ENCODE measurements at regions not wholly inside any gene's neighbourhood (a gene's known extent, or its start where the extent isn't known, plus 50 kb on each side); places are given as distances from the start of the nearest gene placed in this dataset.

- no peaks in the 10 kb centered on the region for H3K27me3 ChIP-seq (ENCODE audit: insufficient read depth)
- DNase-seq (ENCODE audit: low spot score) = no peak
- Mint-ChIP-seq H3K27ac (no peak overlapping the region), H3K4me1 (peaks cover 22% of the 10 kb centered on the region), H3K27me3 (ENCODE audit: insufficient read depth, low read depth, poor library complexity) (peaks cover 5% of the 10 kb centered on the region), H3K9me3 (no peaks in the 10 kb centered on the region), H3K36me3 (ENCODE audit: low read depth) (no peaks in the 10 kb centered on the region), H3K4me3 (no peak overlapping the region)
- no peaks in the 10 kb centered on the region for H4K20me1 ChIP-seq (replicated peaks; ENCODE audit: insufficient read depth)
- H3K4me1 ChIP-seq (ENCODE audit: insufficient read depth) = peaks cover 19% of the 10 kb centered on the region
- peaks cover 5% of the 10 kb centered on the region; the same call in 1 of the 2 replicates for H3K79me2 ChIP-seq (replicated peaks; ENCODE audit: insufficient read depth)
- ATAC-seq = peak; percentile 45; the same call in 2 of the 3 replicates
- TF ChIP-seq CREB1 (CRISPR knock-in tag; IDR thresholded peaks at IDR 0.05; ENCODE audit: low read depth) (no peak), EZH2phosphoT487 (IDR thresholded peaks at IDR 0.05; ENCODE audit: unreplicated experiment) (no peak), ZNF462 (CRISPR knock-in tag; IDR thresholded peaks at IDR 0.05) (no peak), EZH2 (IDR thresholded peaks at IDR 0.05; ENCODE audit: low read depth, unreplicated experiment) (no peak), NANOG (IDR thresholded peaks at IDR 0.05; ENCODE audit: borderline replicate concordance) (no peak), POLR2AphosphoS5 (IDR thresholded peaks at IDR 0.05; ENCODE audit: low read depth) (no peak), ZNF114 (CRISPR knock-in tag; IDR thresholded peaks at IDR 0.05) (no peak), REST (IDR thresholded peaks at IDR 0.05; ENCODE audit: unreplicated experiment) (no peak), ETS1 (IDR thresholded peaks at IDR 0.05) (no peak), ZNF331 (CRISPR knock-in tag; IDR thresholded peaks at IDR 0.05; ENCODE audit: low read depth) (no peak), CTCF (conservative IDR thresholded peaks at IDR 0.05; ENCODE audit: low read depth in 2 of 2) (no peak), JUNB (IDR thresholded peaks at IDR 0.05; ENCODE audit: unreplicated experiment) (no peak), STAT1 (IDR thresholded peaks at IDR 0.05; ENCODE audit: unreplicated experiment) (no peak)
- H3F3A ChIP-seq (replicated peaks; ENCODE audit: low read depth) = no peaks in the 10 kb centered on the region
- no peak overlapping the region for H3K27ac ChIP-seq (ENCODE audit: low read depth)
- H3K36me3 ChIP-seq (ENCODE audit: insufficient read depth) = no peaks in the 10 kb centered on the region
- H2AFZ ChIP-seq = no peak overlapping the region
- H3K9me2 ChIP-seq (ENCODE audit: insufficient read depth) = peaks cover 7% of the 10 kb centered on the region
- H3K4me3 ChIP-seq = no peak overlapping the region
- H3K4me2 ChIP-seq = no peak overlapping the region
Observed at GRCh38 chr11:116403794-116404461, 368.9 kb downstream of the BUD13 start.
